OCI-LY7 (cell line): ENCODE measurements at regions not wholly inside any gene's neighbourhood (a gene's known extent, or its start where the extent isn't known, plus 50 kb on each side); places are given as distances from the start of the nearest gene placed in this dataset. TPM values are rescaled to one million over a fixed set of nuclear protein-coding genes. Genes with fewer than 3 reads are reported as not detected.

ENCODE experiments used
- BruUV-seq: library from RNA; stranded (reverse); fragments of 400-500 nt; replicated peaks from 2 replicates; lab custom pipeline; 2021; lab: Mats Ljungman, UMichigan
- CTCF ChIA-PET: fragments of 300-600 bp; sonication (Branson Sonifier 250); formaldehyde crosslinking; loops from one replicate; lab custom pipeline; 2022; ENCODE audit warnings: antibody characterized with exemption; ENCODE audit not compliant: unreplicated experiment; lab: Charles Lee
- POLR2A ChIA-PET: fragments of 300-600 bp; sonication (Branson Sonifier 250); formaldehyde crosslinking; loops from one replicate; lab custom pipeline; 2022; ENCODE audit warnings: antibody characterized with exemption; lab: Charles Lee
- DNase-seq: peaks from one replicate; pipeline ENCODE4 v3.0.0-alpha.2; 2015; ENCODE audit warnings: low spot score
- H2AFZ ChIP-seq: fragments of 200-600 bp; sonication (generic), shearing (Covaris generic); 2 replicates; pipeline ENCODE4 v1.6.1; 2014; ENCODE audit warnings: mild to moderate bottlenecking, antibody characterized with exemption, low read length, moderate library complexity
- H3K27ac ChIP-seq: fragments of 200-600 bp; sonication (generic); 2 replicates; pipeline ENCODE4 v1.5.1; 2014; ENCODE audit warnings: mixed run types, low read depth, mild to moderate bottlenecking, moderate library complexity, low read length, inconsistent platforms; ENCODE audit not compliant: poor library complexity, severe bottlenecking
- H3K36me3 ChIP-seq: fragments of 200-600 bp; sonication (generic); 2 replicates; pipeline ENCODE4 v1.6.1; 2014; ENCODE audit warnings: mild to moderate bottlenecking, antibody characterized with exemption, low read length, moderate library complexity, mixed read lengths; ENCODE audit not compliant: insufficient read depth
- H3K4me1 ChIP-seq: fragments of 200-600 bp; sonication (generic); 2 replicates; pipeline ENCODE4 v1.5.1; 2014; ENCODE audit warnings: mild to moderate bottlenecking, low read length; ENCODE audit not compliant: insufficient read depth, poor library complexity, severe bottlenecking
- H3K4me2 ChIP-seq: fragments of 200-600 bp; sonication (generic); 2 replicates; pipeline ENCODE4 v1.6.1; 2014; ENCODE audit warnings: mild to moderate bottlenecking, low read length
- H3K4me3 ChIP-seq: fragments of 200-600 bp; sonication (generic); 2 replicates; pipeline ENCODE4 v1.5.1; 2014; ENCODE audit warnings: mild to moderate bottlenecking, low read depth, low read length; ENCODE audit not compliant: poor library complexity, severe bottlenecking
- H3K79me2 ChIP-seq: fragments of 200-600 bp; sonication (generic); 2 replicates; pipeline ENCODE4 v1.6.1; 2016; ENCODE audit warnings: low read depth, mild to moderate bottlenecking, low read length, moderate library complexity, mixed read lengths; ENCODE audit not compliant: insufficient read depth
- H3K9me2 ChIP-seq: fragments of 200-600 bp; sonication (generic); 2 replicates; pipeline ENCODE4 v1.6.1; 2016; ENCODE audit warnings: mild to moderate bottlenecking, low read length, mixed read lengths; ENCODE audit not compliant: insufficient read depth
- H3K9me3 ChIP-seq: fragments of 200-600 bp; sonication (generic); 2 replicates; pipeline ENCODE4 v1.6.1; 2014; ENCODE audit warnings: mild to moderate bottlenecking, mixed run types, low read length, mixed read lengths
- H4K20me1 ChIP-seq: fragments of 200-600 bp; sonication (generic); 2 replicates; pipeline ENCODE4 v1.6.1; 2014; ENCODE audit warnings: mild to moderate bottlenecking, antibody characterized with exemption, low read length, moderate library complexity, mixed read lengths; ENCODE audit not compliant: insufficient read depth
- EZH2phosphoT487 ChIP-seq: fragments of 200-600 bp; sonication (generic); IDR thresholded peaks from 2 replicates; pipeline ENCODE4 v1.6.1; 2018; ENCODE audit warnings: low read depth, borderline replicate concordance, mild to moderate bottlenecking, mixed run types, antibody characterized with exemption, low read length, moderate library complexity, mixed read lengths
- intact Hi-C: fragments of 100-400 bp; cut with micrococcal nuclease; formaldehyde crosslinking; loops from one replicate; pipeline ENCODE4 v1.10.0; 2022; ENCODE audit not compliant: unreplicated experiment
- small RNA-seq: library from RNA; depleted of rRNA; stranded (forward); fragments of <200 nt; gene quantifications from one replicate; pipeline ENCODE3, GENCODE V24; 2014
- TF ChIP-seq, protein P1 (sequence below): fragments of 200-600 bp; sonication (generic); conservative IDR thresholded peaks from 2 replicates; pipeline ENCODE4 v1.5.1; 2014; ENCODE audit warnings: mild to moderate bottlenecking, antibody characterized with exemption, low read length, moderate library complexity, mixed read lengths

DNA sequence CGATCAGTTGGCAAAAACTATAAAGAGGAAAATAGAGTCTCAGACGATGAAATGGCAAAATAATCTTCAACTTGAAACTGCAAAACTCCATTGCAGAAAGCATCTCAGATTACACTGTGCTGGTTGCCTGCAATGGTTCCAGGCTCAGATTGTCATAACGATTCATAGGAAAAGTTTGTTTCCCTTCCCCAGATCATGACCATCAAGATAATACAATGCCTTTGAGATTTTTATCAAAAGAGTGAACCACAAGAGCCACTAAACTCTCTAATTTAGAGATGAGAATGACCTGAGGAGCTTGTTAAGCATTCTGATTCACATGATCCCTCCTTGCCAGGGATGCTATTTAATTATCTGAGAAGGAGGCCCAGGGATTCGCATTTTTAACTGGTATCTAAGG lies 52.6 kb upstream of the ITGA1 start:
- POLR2A ChIA-PET, result no interaction called here
- Histone ChIP-seq H3K79me2 (no peaks in the 10 kb centered on the region), H3K4me1 (no peaks in the 10 kb centered on the region), H3K27ac (no peak overlapping the region), H4K20me1 (no peaks in the 10 kb centered on the region), H3K36me3 (no peaks in the 10 kb centered on the region), H2AFZ (no peak overlapping the region), H3K9me3 (no peaks in the 10 kb centered on the region), H3K9me2 (no peaks in the 10 kb centered on the region), H3K4me2 (no peak overlapping the region), H3K4me3 (no peak overlapping the region)
- no TSS peak for BruUV-seq
- intact Hi-C loops, result no loop called here
- CTCF ChIA-PET, result no interaction called here
- TF ChIP-seq, protein P1, sequence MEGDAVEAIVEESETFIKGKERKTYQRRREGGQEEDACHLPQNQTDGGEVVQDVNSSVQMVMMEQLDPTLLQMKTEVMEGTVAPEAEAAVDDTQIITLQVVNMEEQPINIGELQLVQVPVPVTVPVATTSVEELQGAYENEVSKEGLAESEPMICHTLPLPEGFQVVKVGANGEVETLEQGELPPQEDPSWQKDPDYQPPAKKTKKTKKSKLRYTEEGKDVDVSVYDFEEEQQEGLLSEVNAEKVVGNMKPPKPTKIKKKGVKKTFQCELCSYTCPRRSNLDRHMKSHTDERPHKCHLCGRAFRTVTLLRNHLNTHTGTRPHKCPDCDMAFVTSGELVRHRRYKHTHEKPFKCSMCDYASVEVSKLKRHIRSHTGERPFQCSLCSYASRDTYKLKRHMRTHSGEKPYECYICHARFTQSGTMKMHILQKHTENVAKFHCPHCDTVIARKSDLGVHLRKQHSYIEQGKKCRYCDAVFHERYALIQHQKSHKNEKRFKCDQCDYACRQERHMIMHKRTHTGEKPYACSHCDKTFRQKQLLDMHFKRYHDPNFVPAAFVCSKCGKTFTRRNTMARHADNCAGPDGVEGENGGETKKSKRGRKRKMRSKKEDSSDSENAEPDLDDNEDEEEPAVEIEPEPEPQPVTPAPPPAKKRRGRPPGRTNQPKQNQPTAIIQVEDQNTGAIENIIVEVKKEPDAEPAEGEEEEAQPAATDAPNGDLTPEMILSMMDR, result no peak
- no peak for TF ChIP-seq EZH2phosphoT487
- DNase-seq, result no peak

Small RNA genes in the stretch of these regions (small RNA-seq; reads per million reads assigned to genes)
- not detected for gene RPS17P11
